Thoracic aorta (tissue), 2 donors: ENCODE measurements at regions not wholly inside any gene's neighbourhood (a gene's known extent, or its start where the extent isn't known, plus 50 kb on each side); places are given as distances from the start of the nearest gene placed in this dataset.

Experiments used
- ATAC-seq: fragments of 150-250 bp; one replicate; pipeline ENCODE4 v1.8.0; 2017; ENCODE audit warnings: low read depth; ENCODE audit not compliant: insufficient number of reproducible peaks, low FRiP score
- DNase-seq: peaks from one replicate; pipeline ENCODE4 v3.0.0-alpha.2; 2020; ENCODE audit warnings: low spot score
- H3K27ac ChIP-seq, 2 donors: fragments of 200-600 bp; sonication (generic); 1 replicate in 1 of 2; 2 replicates in 1 of 2; pipeline ENCODE4 v1.5.1; 2016; ENCODE audit warnings: mild to moderate bottlenecking in 2 of 2, moderate library complexity in 2 of 2
- H3K27me3 ChIP-seq: fragments of 200-600 bp; sonication (generic); replicated peaks from 2 replicates; pipeline ENCODE4 v1.6.0; 2016; ENCODE audit warnings: mild to moderate bottlenecking; ENCODE audit not compliant: insufficient read depth
- H3K36me3 ChIP-seq: fragments of 200-600 bp; sonication (generic); one replicate; pipeline ENCODE4 v1.5.1; 2016
- H3K4me1 ChIP-seq, 2 donors: fragments of 200-600 bp; sonication (generic); 1 replicate in 1 of 2; 2 replicates in 1 of 2; pipeline versions ENCODE4 v1.5.1 to v1.6.0; 2016; ENCODE audit warnings: low read depth in 2 of 2, mild to moderate bottlenecking in 1 of 2; ENCODE audit not compliant: control insufficient read depth in 1 of 2
- H3K4me3 ChIP-seq: fragments of 200-600 bp; sonication (generic); 2 replicates; pipeline ENCODE4 v1.5.1; 2016; ENCODE audit warnings: mild to moderate bottlenecking
- H3K9me3 ChIP-seq: fragments of 200-600 bp; sonication (generic); 2 replicates; pipeline ENCODE4 v1.5.1; 2016
- TF ChIP-seq, protein P1 (sequence below): fragments of 200-600 bp; sonication (generic); IDR thresholded peaks from one replicate; pipeline ENCODE4 v1.5.1; 2019; ENCODE audit warnings: antibody characterized with exemption

DNA sequence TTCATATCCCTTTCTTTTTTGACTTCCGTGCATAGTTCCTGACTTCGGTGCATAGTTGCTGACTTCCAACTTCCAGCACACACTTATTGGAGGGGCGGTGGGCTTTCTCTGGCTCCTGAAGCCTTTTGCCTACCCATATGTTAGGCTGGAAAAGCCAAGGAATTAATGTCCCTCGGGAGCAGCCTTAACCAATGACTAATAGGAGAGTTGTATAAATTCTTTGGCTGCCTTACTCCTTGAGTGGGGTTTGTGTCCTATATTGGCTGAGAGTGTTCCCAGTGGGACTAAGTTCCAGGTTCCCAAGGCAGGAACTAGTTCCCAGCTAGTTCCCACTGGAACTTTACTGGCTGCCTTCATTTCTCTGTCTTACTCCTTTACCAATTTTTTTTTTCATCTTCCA lies 105.7 kb downstream of the ZNF326 start:
- Histone ChIP-seq H3K9me3 (no peaks in the 10 kb centered on the region), H3K4me3 (no peak overlapping the region), H3K4me1 (no peaks in the 10 kb centered on the region), H3K27ac (no peak overlapping the region), H3K36me3 (no peaks in the 10 kb centered on the region), H3K27me3 (no peaks in the 10 kb centered on the region)
- ATAC-seq (no peak), DNase-seq (no peak)
- TF ChIP-seq, protein P1, sequence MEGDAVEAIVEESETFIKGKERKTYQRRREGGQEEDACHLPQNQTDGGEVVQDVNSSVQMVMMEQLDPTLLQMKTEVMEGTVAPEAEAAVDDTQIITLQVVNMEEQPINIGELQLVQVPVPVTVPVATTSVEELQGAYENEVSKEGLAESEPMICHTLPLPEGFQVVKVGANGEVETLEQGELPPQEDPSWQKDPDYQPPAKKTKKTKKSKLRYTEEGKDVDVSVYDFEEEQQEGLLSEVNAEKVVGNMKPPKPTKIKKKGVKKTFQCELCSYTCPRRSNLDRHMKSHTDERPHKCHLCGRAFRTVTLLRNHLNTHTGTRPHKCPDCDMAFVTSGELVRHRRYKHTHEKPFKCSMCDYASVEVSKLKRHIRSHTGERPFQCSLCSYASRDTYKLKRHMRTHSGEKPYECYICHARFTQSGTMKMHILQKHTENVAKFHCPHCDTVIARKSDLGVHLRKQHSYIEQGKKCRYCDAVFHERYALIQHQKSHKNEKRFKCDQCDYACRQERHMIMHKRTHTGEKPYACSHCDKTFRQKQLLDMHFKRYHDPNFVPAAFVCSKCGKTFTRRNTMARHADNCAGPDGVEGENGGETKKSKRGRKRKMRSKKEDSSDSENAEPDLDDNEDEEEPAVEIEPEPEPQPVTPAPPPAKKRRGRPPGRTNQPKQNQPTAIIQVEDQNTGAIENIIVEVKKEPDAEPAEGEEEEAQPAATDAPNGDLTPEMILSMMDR, result no peak

DNA sequence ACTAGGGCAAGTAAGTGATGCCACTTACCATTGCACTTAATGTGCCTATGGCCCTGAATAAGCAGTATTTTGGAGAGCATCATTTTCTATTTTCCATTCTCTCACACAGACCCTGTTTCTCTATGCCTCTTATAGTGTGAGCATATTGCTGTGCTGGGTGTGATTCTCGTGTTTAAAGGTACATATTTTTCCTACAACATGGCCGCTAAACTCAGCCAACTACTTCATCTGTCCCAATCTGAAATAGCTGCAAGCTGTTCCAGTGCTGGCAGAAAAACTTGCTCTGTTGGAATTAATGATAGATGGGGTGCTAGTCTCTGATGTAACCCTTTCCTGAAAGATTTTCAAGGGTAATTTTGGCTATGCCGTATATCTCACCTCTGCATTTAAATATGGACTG lies 97.5 kb downstream of the ZNF326 start:
- no peak for ATAC-seq
- H3K9me3 ChIP-seq, result no peaks in the 10 kb centered on the region

More for the DNA sequence above, 97.5 kb downstream of the ZNF326 start:
- H3K27ac ChIP-seq, result no peak overlapping the region
- H3K36me3 ChIP-seq, result no peaks in the 10 kb centered on the region
- no peak overlapping the region for H3K4me3 ChIP-seq
- no peaks in the 10 kb centered on the region for H3K4me1 ChIP-seq
- H3K27me3 ChIP-seq, result no peaks in the 10 kb centered on the region
- TF ChIP-seq, protein P1, result no peak
- no peak for DNase-seq
